OCI-LY3 (cell line): ENCODE measurements at regions not wholly inside any gene's neighbourhood (a gene's known extent, or its start where the extent isn't known, plus 50 kb on each side); places are given as distances from the start of the nearest gene placed in this dataset.

Experiments
- EZH2phosphoT487 ChIP-seq: fragments of 200-600 bp; shearing (Covaris generic); IDR thresholded peaks from 2 replicates; pipeline ENCODE4 v1.6.1; 2018; ENCODE audit warnings: antibody characterized with exemption, mixed run types, low read depth
- TF ChIP-seq, protein P1 (sequence below): fragments of 200-600, 300-600 bp; sonication (generic); IDR thresholded peaks from 2 replicates; pipeline ENCODE4 v1.5.1; 2014; ENCODE audit warnings: antibody characterized with exemption, low read length, low read depth

DNA sequence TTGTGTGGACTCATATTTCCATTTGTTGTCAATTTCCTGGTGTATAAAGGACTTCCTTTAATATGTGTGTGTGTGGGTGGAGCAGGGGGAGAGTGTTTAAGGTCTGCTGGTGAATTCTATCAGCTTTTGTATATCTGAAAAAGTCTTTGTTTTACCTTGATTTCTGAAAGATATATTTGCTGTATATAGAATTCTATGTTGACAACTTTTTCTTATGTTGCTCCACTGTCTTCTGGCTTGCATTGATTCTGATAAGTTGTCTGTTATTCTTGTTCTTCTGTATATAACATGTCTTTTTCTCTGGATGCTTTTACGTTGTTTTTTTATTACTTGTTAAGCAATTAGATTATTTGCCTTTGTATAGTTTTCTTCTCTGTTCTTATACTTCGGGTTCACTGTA, 90.0 kb upstream of the CEP162 start:
- TF ChIP-seq, protein P1, sequence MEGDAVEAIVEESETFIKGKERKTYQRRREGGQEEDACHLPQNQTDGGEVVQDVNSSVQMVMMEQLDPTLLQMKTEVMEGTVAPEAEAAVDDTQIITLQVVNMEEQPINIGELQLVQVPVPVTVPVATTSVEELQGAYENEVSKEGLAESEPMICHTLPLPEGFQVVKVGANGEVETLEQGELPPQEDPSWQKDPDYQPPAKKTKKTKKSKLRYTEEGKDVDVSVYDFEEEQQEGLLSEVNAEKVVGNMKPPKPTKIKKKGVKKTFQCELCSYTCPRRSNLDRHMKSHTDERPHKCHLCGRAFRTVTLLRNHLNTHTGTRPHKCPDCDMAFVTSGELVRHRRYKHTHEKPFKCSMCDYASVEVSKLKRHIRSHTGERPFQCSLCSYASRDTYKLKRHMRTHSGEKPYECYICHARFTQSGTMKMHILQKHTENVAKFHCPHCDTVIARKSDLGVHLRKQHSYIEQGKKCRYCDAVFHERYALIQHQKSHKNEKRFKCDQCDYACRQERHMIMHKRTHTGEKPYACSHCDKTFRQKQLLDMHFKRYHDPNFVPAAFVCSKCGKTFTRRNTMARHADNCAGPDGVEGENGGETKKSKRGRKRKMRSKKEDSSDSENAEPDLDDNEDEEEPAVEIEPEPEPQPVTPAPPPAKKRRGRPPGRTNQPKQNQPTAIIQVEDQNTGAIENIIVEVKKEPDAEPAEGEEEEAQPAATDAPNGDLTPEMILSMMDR: no peak
- TF ChIP-seq EZH2phosphoT487: no peak
